Naive B cell (primary cell): ENCODE measurements at regions not wholly inside any gene's neighbourhood (a gene's known extent, or its start where the extent isn't known, plus 50 kb on each side); places are given as distances from the start of the nearest gene placed in this dataset.
A peak's percentile ranks its signal among the peaks of the same experiment; 100 is the strongest.

Experiments used
- ATAC-seq, 2 donors: fragments of 150-1000 bp; cut with Tn5 transposase; 2 replicates each; pipeline ENCODE4 v1.10.0; 2021; ENCODE audit warnings: low read depth in 2 of 2, mild to moderate bottlenecking in 2 of 2, moderate library complexity in 2 of 2
- DNase-seq: peaks from one replicate; pipeline ENCODE4 v3.0.0; 2022
- H3K27ac Mint-ChIP-seq, 6 donors: one replicate each; pipeline ENCODE4 v1.8.0; 2020 to 2022; ENCODE audit warnings: mild to moderate bottlenecking in 6 of 6, mixed read lengths in 6 of 6, moderate library complexity in 5 of 6, inconsistent platforms in 2 of 6
- H3K27me3 Mint-ChIP-seq, 3 donors: one replicate each; pipeline ENCODE4 v1.8.0; 2021 to 2022; ENCODE audit warnings: mixed read lengths in 3 of 3, mild to moderate bottlenecking in 1 of 3
- H3K36me3 Mint-ChIP-seq, 2 donors: one replicate each; pipeline ENCODE4 v1.8.0; 2020 to 2022; ENCODE audit warnings: mixed read lengths in 2 of 2, inconsistent platforms in 1 of 2, mild to moderate bottlenecking in 1 of 2
- H3K4me1 Mint-ChIP-seq, 3 donors: one replicate each; pipeline ENCODE4 v1.8.0; 2020 to 2022; ENCODE audit warnings: mixed read lengths in 3 of 3, inconsistent platforms in 1 of 3, mild to moderate bottlenecking in 1 of 3, moderate library complexity in 1 of 3
- H3K4me3 Mint-ChIP-seq, 8 donors: one replicate each; pipeline ENCODE4 v1.8.0; 2020 to 2022; ENCODE audit warnings: mild to moderate bottlenecking in 8 of 8, mixed read lengths in 8 of 8, moderate library complexity in 8 of 8, inconsistent platforms in 2 of 8
- H3K9me3 Mint-ChIP-seq, 7 donors: one replicate each; pipeline ENCODE4 v1.8.0; 2020 to 2022; ENCODE audit warnings: mixed read lengths in 7 of 7, mild to moderate bottlenecking in 5 of 7, inconsistent platforms in 2 of 7, moderate library complexity in 1 of 7

DNA sequence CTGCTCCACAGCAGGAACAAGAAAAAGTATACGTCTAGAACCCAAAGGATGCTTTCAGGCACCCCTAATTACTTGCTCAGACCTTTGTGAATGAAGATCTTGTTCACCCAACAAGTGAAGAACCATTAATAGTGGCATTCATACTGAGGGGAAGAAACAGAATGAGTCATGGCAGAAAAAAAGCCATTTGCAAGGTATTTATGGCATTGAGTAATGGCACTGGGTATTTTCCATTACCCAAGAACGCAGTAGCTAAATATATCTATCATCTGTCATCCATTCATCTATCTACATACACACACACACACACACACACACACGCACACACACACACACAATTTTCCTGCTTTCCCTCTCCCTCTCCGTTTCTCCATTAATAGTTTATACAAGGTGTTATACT lies 56.4 kb upstream of the XIRP2 start:
- DNase-seq (no peak), ATAC-seq (no peak)
- Mint-ChIP-seq H3K4me3 (no peak overlapping the region), H3K9me3 (peaks cover 0 to 3% (median 0%) of the 10 kb centered on the region in 7 donors), H3K36me3 (no peaks in the 10 kb centered on the region), H3K4me1 (no peaks in the 10 kb centered on the region), H3K27me3 (no peaks in the 10 kb centered on the region), H3K27ac (no peak overlapping the region)

- Mint-ChIP-seq H3K36me3 (no peaks in the 10 kb centered on the region), H3K27ac (no peak overlapping the region), H3K9me3 (peaks cover 0 to under 1% (median 0%) of the 10 kb centered on the region in 7 donors), H3K27me3 (no peaks in the 10 kb centered on the region), H3K4me1 (no peaks in the 10 kb centered on the region), H3K4me3 (no peak overlapping the region)
- ATAC-seq: no peak
- no peak for DNase-seq
Measured at GRCh38 chr2:166825914-166826313, 62.4 kb upstream of the XIRP2 start.

GRCh38 chr2:166814335-166814734 lies 73.9 kb upstream of the XIRP2 start:
- DNase-seq: no peak
- Mint-ChIP-seq H3K4me1 (no peaks in the 10 kb centered on the region), H3K27ac (no peak overlapping the region), H3K36me3 (no peaks in the 10 kb centered on the region), H3K9me3 (peaks cover 0 to 4% (median 0%) of the 10 kb centered on the region in 7 donors), H3K27me3 (no peaks in the 10 kb centered on the region), H3K4me3 (no peak overlapping the region)
- no peak for ATAC-seq

DNA sequence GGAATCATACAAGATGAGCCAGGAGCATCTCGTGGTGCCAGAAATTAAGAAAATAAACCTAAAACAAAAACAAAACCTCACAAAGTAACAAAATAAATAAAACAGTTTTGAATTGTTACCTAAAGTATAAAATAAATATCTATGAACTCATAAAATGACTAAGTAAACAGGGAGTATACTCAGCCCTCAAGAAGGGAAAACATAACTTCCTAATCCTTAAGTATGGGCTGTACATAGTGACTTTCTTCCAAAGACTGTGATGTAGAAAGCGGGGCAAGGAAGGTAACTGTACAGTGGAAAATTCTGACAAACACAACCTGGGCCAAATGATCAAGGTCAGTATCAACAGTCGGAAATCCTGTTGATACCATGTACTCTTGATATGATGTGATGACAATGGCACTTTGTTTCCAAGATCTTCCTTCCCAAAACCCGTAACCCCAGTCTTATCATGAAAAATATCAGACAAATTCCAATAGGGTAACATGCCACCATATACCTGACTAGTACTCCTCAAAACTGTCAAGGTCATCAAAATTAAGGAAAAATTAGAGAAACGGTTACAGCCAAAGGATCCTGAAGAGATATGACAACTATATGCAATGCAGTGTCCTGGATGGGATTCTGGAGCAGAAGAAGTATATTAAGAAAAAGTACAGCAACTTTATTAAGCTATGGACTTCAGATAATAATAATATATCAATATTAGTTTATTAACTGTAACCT lies 76.0 kb upstream of the XIRP2 start:
- no peak overlapping the region for H3K4me3 Mint-ChIP-seq
- H3K9me3 Mint-ChIP-seq: peaks cover 0 to 10% (median 1%) of the 10 kb centered on the region in 7 donors
- no peak overlapping the region for H3K27ac Mint-ChIP-seq
- H3K36me3 Mint-ChIP-seq: no peaks in the 10 kb centered on the region
- DNase-seq (no peak), ATAC-seq (no peak)
- H3K27me3 Mint-ChIP-seq: peaks cover 0 to 5% (median 0%) of the 10 kb centered on the region in 3 donors
- no peaks in the 10 kb centered on the region for H3K4me1 Mint-ChIP-seq

- H3K4me3 Mint-ChIP-seq: no peak overlapping the region
- no peaks in the 10 kb centered on the region for H3K4me1 Mint-ChIP-seq
- H3K27me3 Mint-ChIP-seq: peaks cover 0 to 5% (median 0%) of the 10 kb centered on the region in 3 donors
- peaks cover 0 to 6% (median 4%) of the 10 kb centered on the region in 7 donors for H3K9me3 Mint-ChIP-seq
- no peak overlapping the region for H3K27ac Mint-ChIP-seq
- DNase-seq: no peak
- H3K36me3 Mint-ChIP-seq: no peaks in the 10 kb centered on the region
- no peak for ATAC-seq
Measured at GRCh38 chr2:166805753-166806152, 82.5 kb upstream of the XIRP2 start.

DNA sequence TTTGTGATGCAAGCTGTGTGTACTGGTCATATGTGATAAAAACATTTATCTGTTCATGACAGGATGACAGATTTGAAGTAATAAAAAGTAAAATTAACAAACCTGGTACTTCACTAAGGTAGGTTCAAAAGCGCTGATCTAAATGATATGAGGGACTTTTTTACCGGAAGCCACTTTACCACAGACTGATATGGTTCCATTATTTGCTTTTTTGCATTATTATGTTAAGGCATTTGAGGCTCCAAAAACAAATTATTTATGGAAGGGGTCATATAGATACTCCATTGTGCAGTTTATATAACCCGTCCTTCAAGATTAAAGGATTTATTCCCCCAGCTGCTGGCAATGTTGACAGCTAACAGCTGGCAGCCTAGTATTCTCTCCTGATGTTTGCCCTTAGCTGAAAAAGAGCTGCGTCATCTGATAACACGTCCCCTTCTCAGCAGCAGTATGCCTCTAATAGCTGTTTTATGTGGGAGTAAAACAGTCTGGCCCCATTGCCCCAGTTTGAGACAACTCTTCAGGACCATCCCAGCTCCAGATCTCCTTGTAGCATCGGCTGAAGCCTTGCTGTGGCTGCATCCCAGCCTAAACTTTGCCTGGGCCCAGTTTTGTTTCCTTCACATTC lies 84.8 kb upstream of the XIRP2 start:
- no peaks in the 10 kb centered on the region for H3K27me3 Mint-ChIP-seq
- H3K4me1 Mint-ChIP-seq: no peaks in the 10 kb centered on the region
- DNase-seq: no peak
- H3K27ac Mint-ChIP-seq: no peak overlapping the region
- no peaks in the 10 kb centered on the region for H3K36me3 Mint-ChIP-seq
- peaks cover 0 to 6% (median 2%) of the 10 kb centered on the region in 7 donors for H3K9me3 Mint-ChIP-seq
- H3K4me3 Mint-ChIP-seq: no peak overlapping the region
- no peak for ATAC-seq

GRCh38 chr2:166802475-166802874 lies 85.8 kb upstream of the XIRP2 start:
- Mint-ChIP-seq H3K4me3 (no peak overlapping the region), H3K36me3 (no peaks in the 10 kb centered on the region), H3K27me3 (no peaks in the 10 kb centered on the region), H3K4me1 (no peaks in the 10 kb centered on the region), H3K9me3 (peaks cover 0 to 5% (median 2%) of the 10 kb centered on the region in 7 donors), H3K27ac (no peak overlapping the region)
- ATAC-seq: no peak
- no peak for DNase-seq

DNA sequence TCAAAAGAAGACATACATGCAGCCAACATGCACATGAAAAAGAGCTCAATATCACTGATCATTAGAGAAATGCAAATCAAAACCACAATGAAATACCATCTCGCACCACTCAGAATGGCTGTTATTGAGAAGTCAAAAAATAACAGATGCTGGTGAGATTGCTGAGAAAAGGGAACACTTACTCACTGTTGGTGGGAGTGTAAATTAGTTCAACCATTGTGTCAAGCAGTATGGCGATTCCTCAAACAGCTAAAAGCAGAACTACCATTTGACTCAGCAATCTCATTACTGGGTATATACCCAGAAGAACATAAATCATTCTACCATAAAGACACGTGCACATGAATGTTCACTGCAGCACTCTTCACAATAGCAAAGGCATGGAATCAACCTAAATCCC lies 95.5 kb upstream of the XIRP2 start:
- Mint-ChIP-seq H3K27ac (no peak overlapping the region), H3K9me3 (peaks cover 4 to 19% (median 4%) of the 10 kb centered on the region in 7 donors), H3K4me1 (no peaks in the 10 kb centered on the region), H3K27me3 (no peaks in the 10 kb centered on the region), H3K4me3 (no peak overlapping the region), H3K36me3 (no peaks in the 10 kb centered on the region)
- ATAC-seq: no peak
- DNase-seq: no peak

GRCh38 chr2:166786707-166787106 lies 101.6 kb upstream of the XIRP2 start:
- DNase-seq (no peak), ATAC-seq (no peak)
- Mint-ChIP-seq H3K9me3 (peaks cover 0 to 14% (median 2%) of the 10 kb centered on the region in 7 donors), H3K4me3 (no peak overlapping the region), H3K27ac (no peak overlapping the region), H3K36me3 (no peaks in the 10 kb centered on the region), H3K27me3 (no peaks in the 10 kb centered on the region), H3K4me1 (no peaks in the 10 kb centered on the region)

GRCh38 chr2:166784296-166784946 lies 103.9 kb upstream of the XIRP2 start:
- Mint-ChIP-seq H3K27me3 (no peaks in the 10 kb centered on the region), H3K36me3 (no peaks in the 10 kb centered on the region), H3K9me3 (no peaks in the 10 kb centered on the region), H3K4me1 (no peaks in the 10 kb centered on the region), H3K4me3 (no peak overlapping the region), H3K27ac (no peak overlapping the region)
- DNase-seq (no peak), ATAC-seq (no peak)

GRCh38 chr2:166775176-166775575 lies 113.1 kb upstream of the XIRP2 start:
- no peaks in the 10 kb centered on the region for H3K36me3 Mint-ChIP-seq
- DNase-seq (no peak), ATAC-seq (no peak)
- H3K9me3 Mint-ChIP-seq: peaks cover 0 to 2% (median 0%) of the 10 kb centered on the region in 7 donors
- no peaks in the 10 kb centered on the region for H3K4me1 Mint-ChIP-seq
- H3K4me3 Mint-ChIP-seq: no peak overlapping the region
- H3K27ac Mint-ChIP-seq: no peak overlapping the region
- H3K27me3 Mint-ChIP-seq: no peaks in the 10 kb centered on the region

- H3K27ac Mint-ChIP-seq: no peak overlapping the region
- DNase-seq (no peak), ATAC-seq (no peak)
- peaks cover 0 to 2% (median 0%) of the 10 kb centered on the region in 7 donors for H3K9me3 Mint-ChIP-seq
- peaks cover 0 to 6% (median 2%) of the 10 kb centered on the region in 3 donors for H3K4me1 Mint-ChIP-seq
- no peaks in the 10 kb centered on the region for H3K36me3 Mint-ChIP-seq
- H3K4me3 Mint-ChIP-seq: no peak overlapping the region
- H3K27me3 Mint-ChIP-seq: no peaks in the 10 kb centered on the region
Measured at GRCh38 chr2:166773308-166773949, 114.9 kb upstream of the XIRP2 start.

DNA sequence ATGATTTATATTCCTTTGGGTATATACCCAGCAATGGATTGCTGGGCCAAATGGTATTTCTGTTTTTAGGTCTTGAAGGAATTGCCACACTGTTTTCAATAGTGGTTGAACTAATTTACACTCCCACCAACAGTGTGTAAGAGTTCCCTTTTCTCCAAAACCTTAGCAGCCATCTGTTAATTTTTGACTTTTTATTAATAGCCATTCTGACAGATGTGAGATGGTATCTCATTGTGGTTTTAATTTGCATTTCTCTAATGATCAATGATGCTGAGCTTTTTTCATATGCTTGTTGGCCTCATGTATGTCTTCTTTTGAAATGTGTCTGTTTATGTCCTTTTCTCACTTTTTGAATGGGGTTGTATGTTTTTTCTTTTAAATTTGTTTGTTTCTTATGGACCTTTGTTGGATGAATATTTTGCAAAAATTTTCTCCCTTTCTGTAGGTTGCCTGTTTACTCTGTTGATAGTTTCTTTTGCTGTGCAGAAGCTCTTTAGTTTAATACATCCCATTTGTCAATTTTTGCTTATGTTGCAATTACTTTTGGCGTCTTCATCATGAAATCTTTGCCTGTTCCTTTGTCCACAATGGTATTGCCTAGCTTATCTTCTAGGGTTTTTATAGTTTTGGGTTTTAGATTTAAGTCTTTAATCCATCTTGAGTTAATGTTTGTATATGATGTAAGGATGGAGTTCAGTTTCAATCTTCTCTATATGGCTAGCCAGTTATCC lies 119.7 kb upstream of the XIRP2 start:
- Mint-ChIP-seq H3K36me3 (no peaks in the 10 kb centered on the region), H3K4me3 (peak overlapping the region in 1 of 8 donors; percentile 1), H3K27me3 (no peaks in the 10 kb centered on the region), H3K9me3 (peaks cover 0 to 2% (median 0%) of the 10 kb centered on the region in 7 donors), H3K27ac (peak overlapping the region in 1 of 6 donors; percentile 1), H3K4me1 (peaks cover 0 to 6% (median 2%) of the 10 kb centered on the region in 3 donors)
- ATAC-seq (no peak), DNase-seq (no peak)
